ENCODE measurements at regions not wholly inside any gene's neighbourhood (a gene's known extent, or its start where the extent isn't known, plus 50 kb on each side); places are given as distances from the start of the nearest gene placed in this dataset.

DNA sequence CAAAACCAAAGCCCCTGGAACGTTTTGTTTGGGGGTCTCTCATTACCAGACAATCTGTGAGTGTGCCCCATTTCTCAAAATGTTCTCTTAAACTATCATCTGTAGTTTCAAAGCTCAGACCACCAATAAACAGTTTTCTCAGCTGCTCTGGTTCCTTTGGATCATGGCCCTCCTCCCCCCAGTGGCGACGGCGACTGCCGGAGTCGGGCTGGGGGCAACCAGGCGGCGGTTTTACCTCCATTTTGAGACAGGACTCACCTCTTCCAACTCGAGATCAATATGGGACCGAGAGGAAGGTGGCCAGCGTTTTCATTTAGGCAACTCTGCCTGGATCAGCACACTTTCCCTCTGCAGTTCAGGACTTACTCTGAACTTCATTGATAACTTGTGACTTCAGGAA, 141.5 kb upstream of the ZNF32 start:
- no peak overlapping the region for H3K27ac ChIP-seq
- DNase-seq: no peak
- TF ChIP-seq, protein P1, sequence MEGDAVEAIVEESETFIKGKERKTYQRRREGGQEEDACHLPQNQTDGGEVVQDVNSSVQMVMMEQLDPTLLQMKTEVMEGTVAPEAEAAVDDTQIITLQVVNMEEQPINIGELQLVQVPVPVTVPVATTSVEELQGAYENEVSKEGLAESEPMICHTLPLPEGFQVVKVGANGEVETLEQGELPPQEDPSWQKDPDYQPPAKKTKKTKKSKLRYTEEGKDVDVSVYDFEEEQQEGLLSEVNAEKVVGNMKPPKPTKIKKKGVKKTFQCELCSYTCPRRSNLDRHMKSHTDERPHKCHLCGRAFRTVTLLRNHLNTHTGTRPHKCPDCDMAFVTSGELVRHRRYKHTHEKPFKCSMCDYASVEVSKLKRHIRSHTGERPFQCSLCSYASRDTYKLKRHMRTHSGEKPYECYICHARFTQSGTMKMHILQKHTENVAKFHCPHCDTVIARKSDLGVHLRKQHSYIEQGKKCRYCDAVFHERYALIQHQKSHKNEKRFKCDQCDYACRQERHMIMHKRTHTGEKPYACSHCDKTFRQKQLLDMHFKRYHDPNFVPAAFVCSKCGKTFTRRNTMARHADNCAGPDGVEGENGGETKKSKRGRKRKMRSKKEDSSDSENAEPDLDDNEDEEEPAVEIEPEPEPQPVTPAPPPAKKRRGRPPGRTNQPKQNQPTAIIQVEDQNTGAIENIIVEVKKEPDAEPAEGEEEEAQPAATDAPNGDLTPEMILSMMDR (IDR thresholded peaks at IDR 0.05): no peak
- TF ChIP-seq POLR2A (IDR thresholded peaks at IDR 0.05): no peak
- 76 to 78% methylated on average over 6 to 11 of the region's 11 CpGs for WGBS, 2 donors
- H3K4me1 ChIP-seq: peaks cover 0 to 9% (median 0%) of the 10 kb centered on the region in 3 donors
- intact Hi-C loops (cut with DNase I): no loop called here
- H3K4me3 ChIP-seq: no peak overlapping the region
- no peaks in the 10 kb centered on the region for H3K9me3 ChIP-seq
- no peaks in the 10 kb centered on the region for H3K27me3 ChIP-seq
- no peaks in the 10 kb centered on the region for H3K36me3 ChIP-seq

DNA sequence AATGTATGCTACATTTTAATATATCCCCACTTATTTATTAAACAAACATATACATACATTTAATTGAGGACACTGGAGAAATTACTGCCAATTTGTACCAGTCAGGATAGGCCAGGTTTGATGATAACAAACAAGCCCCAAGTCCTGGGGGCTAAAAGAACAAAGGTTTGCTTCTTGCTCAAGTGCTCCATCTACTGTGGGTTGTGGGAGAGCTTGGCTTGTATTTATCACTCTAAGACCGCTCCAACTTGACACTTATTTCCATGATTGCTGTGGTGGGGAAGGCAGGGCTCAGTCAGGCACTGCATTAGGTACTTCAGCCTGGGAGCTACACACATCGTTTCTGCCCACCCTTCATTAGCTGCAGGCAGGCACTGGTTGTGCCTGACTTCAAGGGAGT, 136.6 kb upstream of the ZNF32 start:
- no peak overlapping the region for H3K4me3 ChIP-seq
- H3K4me1 ChIP-seq: no peaks in the 10 kb centered on the region
- H3K36me3 ChIP-seq: no peaks in the 10 kb centered on the region
- H3K27ac ChIP-seq: no peak overlapping the region
- no peaks in the 10 kb centered on the region for H3K27me3 ChIP-seq
- WGBS, 2 donors: 49 to 70% methylated on average over 2 of the region's 2 CpGs
- TF ChIP-seq, protein P1 (IDR thresholded peaks at IDR 0.05): no peak
- no peak for TF ChIP-seq POLR2A (IDR thresholded peaks at IDR 0.05)
- intact Hi-C loops (cut with DNase I): no loop called here
- no peak for DNase-seq
- no peaks in the 10 kb centered on the region for H3K9me3 ChIP-seq

DNA sequence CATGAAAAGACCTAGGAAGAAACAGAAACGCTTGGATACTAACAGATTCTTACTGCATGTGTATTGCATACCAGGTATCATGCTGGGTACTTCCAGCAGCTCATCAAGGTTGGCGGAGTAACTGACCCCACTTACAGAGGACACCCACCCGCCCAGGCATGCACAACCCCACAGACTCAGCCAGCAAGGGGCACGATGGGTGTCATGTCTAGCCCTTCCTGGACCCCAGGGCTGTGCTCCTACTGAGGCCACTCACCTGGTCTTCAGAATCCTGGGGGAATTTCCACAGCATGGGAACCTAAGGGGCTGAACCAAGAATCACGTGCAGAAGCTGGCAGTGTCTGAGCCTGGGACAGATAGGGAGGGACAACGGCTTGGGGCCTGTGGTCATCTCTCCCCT, 134.1 kb upstream of the ZNF32 start:
- no peaks in the 10 kb centered on the region for H3K36me3 ChIP-seq
- no peaks in the 10 kb centered on the region for H3K4me1 ChIP-seq
- intact Hi-C loops (cut with DNase I): no loop called here
- H3K27ac ChIP-seq: no peak overlapping the region
- DNase-seq: no peak
- no peak overlapping the region for H3K4me3 ChIP-seq
- H3K9me3 ChIP-seq: no peaks in the 10 kb centered on the region
- TF ChIP-seq, protein P1 (IDR thresholded peaks at IDR 0.05): no peak
- no peak for TF ChIP-seq POLR2A (IDR thresholded peaks at IDR 0.05)
- no peaks in the 10 kb centered on the region for H3K27me3 ChIP-seq
- 68 to 89% methylated on average over 4 to 5 of the region's 6 CpGs for WGBS, 2 donors

DNA sequence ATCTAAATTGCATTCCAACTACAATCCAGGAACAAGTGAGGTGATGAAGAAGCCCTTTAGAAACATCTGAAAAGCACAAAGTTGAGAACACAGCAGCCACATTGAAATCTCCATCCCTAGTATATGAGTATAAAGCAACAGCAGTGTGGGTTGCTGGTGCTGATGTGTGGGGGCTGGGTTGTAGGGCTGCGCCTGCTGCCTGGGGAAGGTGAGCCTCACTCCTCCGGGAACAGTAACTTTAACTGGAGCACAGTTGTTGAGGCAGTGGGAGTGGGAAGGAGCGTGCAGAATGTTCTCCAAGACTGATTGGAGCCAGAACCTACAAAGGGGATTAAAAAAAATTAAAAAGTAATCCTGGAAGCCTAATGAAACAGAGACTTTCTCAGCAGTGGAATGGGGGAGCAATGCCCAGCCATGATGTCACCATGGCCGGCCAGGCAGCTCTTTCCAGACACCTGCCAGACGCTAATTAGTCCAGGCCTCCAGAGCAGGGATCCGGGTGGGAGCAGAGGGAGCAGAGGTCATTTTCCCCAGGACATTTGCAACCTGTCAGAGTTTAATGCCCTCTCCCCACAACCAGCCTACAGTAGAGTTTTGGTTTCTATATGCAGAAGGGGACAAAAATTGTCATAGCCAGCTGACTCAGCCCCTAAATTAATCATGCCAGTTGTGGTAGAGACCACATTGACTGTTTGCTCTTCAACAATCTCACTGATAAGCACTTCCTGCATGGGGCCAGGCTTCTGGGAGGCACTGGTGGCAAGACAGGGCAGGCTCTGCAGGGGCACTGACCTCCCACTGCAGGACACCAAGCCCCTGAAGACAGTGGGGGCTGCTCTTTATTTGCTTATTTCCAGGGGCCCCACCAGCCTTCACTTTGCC, 133.0 kb upstream of the ZNF32 start:
- Histone ChIP-seq H3K4me3 (no peak overlapping the region), H3K4me1 (no peaks in the 10 kb centered on the region), H3K27ac (no peak overlapping the region), H3K36me3 (no peaks in the 10 kb centered on the region), H3K9me3 (no peaks in the 10 kb centered on the region), H3K27me3 (no peaks in the 10 kb centered on the region)
- TF ChIP-seq POLR2A (IDR thresholded peaks at IDR 0.05): no peak
- TF ChIP-seq, protein P1 (IDR thresholded peaks at IDR 0.05): no peak
- WGBS, 2 donors: 44 to 68% methylated on average over 5 to 6 of the region's 6 CpGs
- intact Hi-C loops (cut with DNase I): no loop called here
- no peak for DNase-seq

DNA sequence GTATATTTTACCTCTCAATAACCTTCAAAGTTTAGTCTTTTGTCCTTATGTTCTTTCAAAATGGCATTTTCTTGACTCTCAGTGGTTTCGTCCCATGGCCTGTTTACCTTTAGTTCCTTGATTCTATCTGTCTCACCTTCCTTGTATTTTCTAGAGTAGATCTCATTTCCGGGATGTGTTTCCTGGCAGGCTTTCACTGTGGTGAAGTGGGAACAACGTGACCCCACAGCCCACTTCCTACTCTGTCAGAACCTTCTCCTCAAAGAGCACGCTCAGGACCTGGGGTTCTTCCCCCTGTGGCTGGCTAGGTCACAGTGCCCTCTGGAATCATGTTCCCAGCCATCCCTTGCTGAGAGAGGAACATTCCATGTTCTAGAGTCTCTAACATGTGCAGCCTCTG, 129.9 kb upstream of the ZNF32 start:
- Histone ChIP-seq H3K27me3 (no peaks in the 10 kb centered on the region), H3K4me3 (no peak overlapping the region), H3K4me1 (no peaks in the 10 kb centered on the region), H3K36me3 (no peaks in the 10 kb centered on the region), H3K27ac (no peak overlapping the region), H3K9me3 (no peaks in the 10 kb centered on the region)
- intact Hi-C loops (cut with DNase I): no loop called here
- TF ChIP-seq, protein P1 (IDR thresholded peaks at IDR 0.05): no peak
- TF ChIP-seq POLR2A (IDR thresholded peaks at IDR 0.05): no peak
- no peak for DNase-seq
- 56 to 63% methylated on average over 4 of the region's 4 CpGs for WGBS, 2 donors
